Epithelial cell of esophagus (primary cell): ENCODE measurements at regions not wholly inside any gene's neighbourhood (a gene's known extent, or its start where the extent isn't known, plus 50 kb on each side); places are given as distances from the start of the nearest gene placed in this dataset.

ENCODE experiments used
- DNase-seq: peaks from one replicate; pipeline ENCODE4 v3.0.0; 2010; ENCODE audit warnings: low read depth
- H3K4me3 ChIP-seq: 2 replicates; pipeline ENCODE4 v1.5.1; 2011; ENCODE audit warnings: mild to moderate bottlenecking, low read length, control low read depth
- CTCF ChIP-seq: IDR thresholded peaks from 2 replicates; pipeline ENCODE4 v1.5.1; 2011; ENCODE audit warnings: low read depth, mild to moderate bottlenecking, low read length, control low read depth, inconsistent platforms; ENCODE audit not compliant: insufficient read depth; ENCODE audit errors: missing control alignments

- no peak for TF ChIP-seq CTCF
- no peak overlapping the region for H3K4me3 ChIP-seq
- DNase-seq = peak; percentile 47
Measured at GRCh38 chr18:10088734-10089133, 174.9 kb downstream of the VAPA start.

- H3K4me3 ChIP-seq = no peak overlapping the region
- DNase-seq = no peak
- TF ChIP-seq CTCF = no peak
Measured at GRCh38 chr18:10089881-10090280, 176.1 kb downstream of the VAPA start.

GRCh38 chr18:10090668-10091067, 176.9 kb downstream of the VAPA start:
- no peak overlapping the region for H3K4me3 ChIP-seq
- DNase-seq = no peak
- TF ChIP-seq CTCF = no peak

GRCh38 chr18:10093445-10093844, 179.6 kb downstream of the VAPA start:
- no peak overlapping the region for H3K4me3 ChIP-seq
- TF ChIP-seq CTCF = no peak
- peak; percentile 25 for DNase-seq

- no peak for TF ChIP-seq CTCF
- peak; percentile 85 for DNase-seq
- H3K4me3 ChIP-seq = no peak overlapping the region
Measured at GRCh38 chr18:10094154-10094553, 180.3 kb downstream of the VAPA start.

GRCh38 chr18:10094655-10095054, 180.8 kb downstream of the VAPA start:
- TF ChIP-seq CTCF = no peak
- peak; percentile 95 for DNase-seq
- no peak overlapping the region for H3K4me3 ChIP-seq

- no peak for DNase-seq
- no peak overlapping the region for H3K4me3 ChIP-seq
- TF ChIP-seq CTCF = no peak
Measured at GRCh38 chr18:10095356-10095755, 181.5 kb downstream of the VAPA start.
